GDM1 (cell line): ENCODE measurements at regions not wholly inside any gene's neighbourhood (a gene's known extent, or its start where the extent isn't known, plus 50 kb on each side); places are given as distances from the start of the nearest gene placed in this dataset.
"Not testable (repeated sequence)": the region's sequence is repeated elsewhere in the genome, so short reads cannot be mapped to it uniquely, and the experiment has no call there.

Experiments
- DNase-seq: peaks from one replicate; lab custom pipeline; 2025; lab: John Stamatoyannopoulos, UW

- DNase-seq = no peak
Measured at GRCh38 chr12:65734226-65734625, 90.1 kb upstream of the HMGA2 start.

GRCh38 chr12:65739606-65740005 is 84.7 kb upstream of the HMGA2 start:
- DNase-seq = no peak

- DNase-seq = no peak
Measured at GRCh38 chr12:65740506-65740872, 83.8 kb upstream of the HMGA2 start.

- DNase-seq = no peak
Measured at GRCh38 chr12:65740873-65741600, 83.2 kb upstream of the HMGA2 start.

GRCh38 chr12:65741656-65742017 is 82.6 kb upstream of the HMGA2 start:
- DNase-seq = no peak

- no peak for DNase-seq
Measured at GRCh38 chr12:65742018-65743010, 82.0 kb upstream of the HMGA2 start.

GRCh38 chr12:65744236-65744840 is 79.9 kb upstream of the HMGA2 start:
- DNase-seq = not testable (repeated sequence)

- no peak for DNase-seq
Measured at GRCh38 chr12:65747338-65747737, 76.9 kb upstream of the HMGA2 start.

- DNase-seq = no peak
Measured at GRCh38 chr12:65748332-65748731, 76.0 kb upstream of the HMGA2 start.

- DNase-seq = no peak
Measured at GRCh38 chr12:65754290-65754689, 70.0 kb upstream of the HMGA2 start.

- no peak for DNase-seq
Measured at GRCh38 chr12:65754744-65755595, 69.3 kb upstream of the HMGA2 start.

- no peak for DNase-seq
Measured at GRCh38 chr12:65755596-65755978, 68.7 kb upstream of the HMGA2 start.

GRCh38 chr12:65756267-65756666 is 68.0 kb upstream of the HMGA2 start:
- no peak for DNase-seq

GRCh38 chr12:65756956-65757511 is 67.2 kb upstream of the HMGA2 start:
- no peak for DNase-seq

GRCh38 chr12:65758401-65758800 is 65.9 kb upstream of the HMGA2 start:
- no peak for DNase-seq

- no peak for DNase-seq
Measured at GRCh38 chr12:65759735-65760134, 64.5 kb upstream of the HMGA2 start.

GRCh38 chr12:65761301-65761700 is 63.0 kb upstream of the HMGA2 start:
- DNase-seq = no peak

GRCh38 chr12:65764325-65764724 is 60.0 kb upstream of the HMGA2 start:
- no peak for DNase-seq

- DNase-seq = no peak
Measured at GRCh38 chr12:65765436-65765813, 58.9 kb upstream of the HMGA2 start.

- no peak for DNase-seq
Measured at GRCh38 chr12:65769880-65770279, 54.4 kb upstream of the HMGA2 start.
